ENCODE measurements at regions not wholly inside any gene's neighbourhood (a gene's known extent, or its start where the extent isn't known, plus 50 kb on each side); places are given as distances from the start of the nearest gene placed in this dataset.

- no peak for DNase-seq
These were observed 221.7 kb downstream of the RFC3 start for GRCh38 chr13:34039678-34040077.

DNA sequence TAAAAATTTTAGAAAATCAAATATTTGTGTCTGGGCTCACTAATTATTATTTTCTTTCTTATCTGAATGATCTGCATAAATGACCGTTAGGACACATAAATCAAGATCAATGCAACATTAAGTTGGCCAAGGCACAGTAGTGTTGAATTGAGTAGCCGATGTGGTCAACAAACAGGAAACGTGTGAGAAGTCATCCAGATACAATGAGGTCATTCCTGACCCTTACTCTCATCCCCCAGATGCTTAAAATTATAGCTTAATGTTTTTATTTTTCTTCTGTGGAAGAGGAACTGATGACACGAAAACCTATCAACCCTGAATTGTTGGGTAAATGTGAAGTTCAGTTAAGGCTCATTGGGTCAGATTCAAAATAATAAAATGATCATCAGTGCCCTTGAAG is 222.9 kb downstream of the RFC3 start:
- no peak for DNase-seq

- peak; percentile 43 to 67 (median 51) for DNase-seq
These were observed 226.1 kb downstream of the RFC3 start for GRCh38 chr13:34044041-34044440.

DNA sequence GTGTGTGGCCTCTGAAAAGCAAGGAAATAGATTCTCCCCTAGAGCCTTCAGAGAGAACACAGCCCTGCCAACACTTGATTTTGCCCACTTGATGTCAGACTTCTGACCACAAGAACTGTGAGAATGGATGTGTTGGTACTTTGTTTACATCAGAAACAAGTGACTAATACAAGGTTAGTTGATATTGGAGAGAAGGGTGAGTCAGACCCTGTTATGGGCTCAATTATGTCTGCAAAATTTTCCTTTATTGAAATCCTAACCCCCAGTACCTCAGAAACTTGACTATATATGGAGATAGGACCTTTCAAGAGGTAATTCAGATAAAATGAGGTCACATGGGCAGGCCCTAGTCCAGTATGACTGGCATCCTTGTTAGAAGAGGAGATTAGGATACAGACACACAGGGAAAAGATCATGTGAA is 226.7 kb downstream of the RFC3 start:
- DNase-seq: peak in 1 of 3 donors; percentile 37

- DNase-seq: no peak
These were observed 228.5 kb downstream of the RFC3 start for GRCh38 chr13:34046457-34046856.

DNA sequence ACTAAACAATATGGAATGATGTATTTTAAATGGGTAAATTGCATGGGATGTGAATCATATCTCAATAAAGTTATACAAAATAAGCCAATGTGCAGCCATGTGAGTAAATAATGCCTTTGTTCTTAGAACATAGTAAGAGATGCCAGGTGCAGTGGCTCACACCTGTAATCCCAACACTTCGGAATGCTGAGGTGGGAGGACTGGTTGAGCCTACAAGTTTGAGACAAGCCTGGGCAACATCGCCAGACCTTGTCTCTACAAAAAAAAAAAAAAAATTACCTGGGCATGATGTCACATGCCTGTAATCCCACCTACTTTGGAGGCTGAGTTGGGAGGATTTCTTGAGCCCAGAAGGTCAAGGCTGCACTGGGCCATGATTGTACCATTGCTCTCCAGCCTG is 230.7 kb downstream of the RFC3 start:
- no peak for DNase-seq

DNA sequence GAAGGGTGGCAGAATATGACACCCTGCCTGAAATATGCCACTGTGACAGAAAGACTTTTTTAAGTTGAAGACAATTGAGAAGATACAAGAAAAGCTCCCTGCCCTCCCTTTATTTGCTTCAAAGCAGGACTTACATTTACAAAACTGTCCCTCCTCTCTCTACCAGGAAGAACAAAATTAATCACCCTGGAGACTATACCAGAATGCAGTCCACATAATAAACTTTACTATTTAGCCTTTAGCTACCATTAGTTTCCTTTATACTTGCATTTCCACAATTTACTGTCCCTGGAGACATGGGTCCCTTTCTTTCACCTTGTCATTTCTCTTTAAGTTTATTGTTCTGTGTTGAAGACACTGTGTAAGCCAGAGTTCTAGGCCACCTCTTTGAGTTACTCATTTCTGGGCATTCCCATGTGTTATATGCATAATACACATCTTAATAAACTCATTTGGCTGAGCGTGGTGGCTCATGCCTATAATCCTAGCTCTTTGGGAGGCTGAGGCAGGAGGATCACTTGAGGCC is 238.8 kb downstream of the RFC3 start:
- DNase-seq: no peak

DNA sequence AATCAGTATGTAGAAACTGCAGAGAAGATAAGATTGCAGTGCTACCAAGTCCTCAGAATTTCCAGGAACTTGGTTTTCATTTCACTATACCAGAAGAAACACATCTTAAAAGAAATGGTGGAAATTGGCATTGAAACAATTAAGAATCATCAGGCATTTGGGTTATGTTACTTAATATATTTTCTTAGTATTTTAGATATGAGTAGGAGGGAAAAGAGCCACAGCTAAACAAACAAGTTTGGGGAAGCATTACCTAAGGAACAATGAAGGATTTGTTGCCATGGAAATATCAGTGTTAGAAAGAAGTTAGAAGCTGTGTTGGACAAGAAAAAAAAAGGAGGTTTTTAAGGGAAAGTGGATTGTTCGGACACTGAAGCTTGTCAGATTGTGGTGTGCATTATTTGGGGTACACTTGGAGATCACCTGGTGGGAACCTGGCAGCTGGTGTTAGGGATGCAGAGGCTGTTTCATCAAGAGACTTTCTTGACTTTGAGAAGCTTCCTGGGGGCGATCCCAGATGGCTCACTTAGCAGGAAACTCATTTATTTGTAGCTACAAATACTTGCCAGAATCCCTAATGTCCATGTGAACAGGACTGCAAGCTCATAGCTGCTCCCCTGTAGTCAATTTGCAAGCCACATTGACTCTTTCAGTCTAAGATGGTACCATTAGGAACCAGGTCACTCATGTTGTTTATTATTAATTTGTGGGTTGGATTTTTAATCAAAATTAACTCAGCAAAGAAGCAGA is 246.7 kb downstream of the RFC3 start:
- peak in 1 of 3 donors; percentile 19 for DNase-seq

- DNase-seq: no peak
These were observed 248.0 kb downstream of the RFC3 start for GRCh38 chr13:34065928-34066327.

DNA sequence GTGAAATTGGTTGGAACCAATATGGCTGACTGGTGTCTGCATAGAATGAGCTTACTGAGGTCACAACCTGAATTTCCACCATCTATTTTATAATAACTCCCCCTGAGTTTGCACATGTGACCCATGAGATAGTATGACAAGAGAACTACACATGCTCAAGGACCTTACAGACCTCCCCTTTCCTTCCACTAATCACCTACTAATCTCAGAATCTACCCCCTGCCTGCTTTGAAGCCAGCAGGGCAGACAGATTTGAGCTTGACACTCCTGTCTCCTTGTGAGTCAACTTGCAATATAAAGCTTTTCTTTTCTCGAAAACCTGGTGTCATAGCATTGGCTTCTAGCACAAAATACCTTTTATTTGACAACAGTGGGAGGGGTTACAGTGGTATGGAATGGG is 248.4 kb downstream of the RFC3 start:
- DNase-seq: no peak

GRCh38 chr13:34070006-34070405 is 252.1 kb downstream of the RFC3 start:
- no peak for DNase-seq

- DNase-seq: peak in 1 of 3 donors; percentile 9
These were observed 252.8 kb downstream of the RFC3 start for GRCh38 chr13:34070544-34071303.

DNA sequence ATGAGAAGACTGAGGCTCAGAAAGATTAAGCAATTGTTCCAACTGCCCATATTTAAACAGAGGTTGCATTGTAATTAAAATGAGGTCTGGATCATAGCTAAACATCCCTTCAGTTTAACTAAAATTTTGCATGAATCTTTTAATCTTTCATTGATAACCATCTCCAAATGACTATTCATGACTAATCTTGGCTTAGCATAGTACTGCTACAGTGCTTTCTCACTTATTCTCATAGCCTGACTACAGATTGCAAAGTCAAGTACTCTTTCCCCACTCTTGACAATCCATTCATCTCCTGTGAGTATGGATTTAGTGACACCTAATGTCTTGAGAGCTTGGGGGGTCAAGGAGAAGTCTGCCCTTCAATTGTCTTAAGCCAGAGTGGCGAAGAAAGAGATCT is 258.4 kb downstream of the RFC3 start:
- peak in 1 of 3 donors; percentile 4 for DNase-seq

- DNase-seq: peak; percentile 23 to 63 (median 28)
These were observed 259.2 kb downstream of the RFC3 start for GRCh38 chr13:34076943-34077703.

GRCh38 chr13:34078334-34078999 is 260.5 kb downstream of the RFC3 start:
- DNase-seq: peak in 1 of 3 donors; percentile 9

DNA sequence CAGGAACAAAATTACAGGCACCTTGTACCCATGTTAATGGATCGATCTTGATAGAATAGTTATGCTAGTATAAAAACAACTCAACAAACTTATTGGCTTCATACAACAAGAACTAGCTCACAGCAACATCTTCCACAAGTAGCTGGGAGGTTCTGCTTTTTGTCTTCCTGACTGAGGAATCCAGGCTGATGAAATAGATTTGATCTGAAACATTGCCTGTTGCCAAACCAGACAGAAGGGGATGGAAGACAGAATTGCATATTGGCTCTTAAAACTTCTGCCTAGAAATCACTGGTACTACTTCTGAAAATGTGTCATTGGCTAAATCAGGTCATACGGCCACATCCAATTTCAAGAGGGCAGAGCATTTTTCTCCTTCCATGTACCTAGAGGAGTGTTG is 267.3 kb downstream of the RFC3 start:
- DNase-seq: no peak

- DNase-seq: no peak
These were observed 268.3 kb downstream of the RFC3 start for GRCh38 chr13:34086281-34086680.

GRCh38 chr13:34087791-34088190 is 269.8 kb downstream of the RFC3 start:
- DNase-seq: no peak

DNA sequence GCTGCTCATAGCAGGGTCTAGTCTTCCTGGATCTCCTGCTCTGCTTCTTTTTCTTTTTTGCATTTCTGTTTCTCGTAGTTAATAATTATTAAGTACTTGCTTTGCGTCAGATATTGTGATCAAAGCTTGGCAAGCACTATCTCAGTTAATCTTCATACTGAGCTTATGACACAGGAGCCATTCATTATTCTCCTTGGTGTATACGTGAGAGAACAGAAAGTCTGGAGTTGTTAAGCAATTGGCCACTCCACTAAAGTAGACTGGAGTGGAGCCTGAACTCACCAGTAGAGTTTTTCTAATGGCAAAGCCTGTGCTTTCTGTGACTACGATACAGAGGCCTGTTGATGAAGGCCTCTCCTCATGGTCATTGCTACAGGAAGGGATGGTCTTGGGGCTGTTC is 285.9 kb downstream of the RFC3 start:
- DNase-seq: no peak

GRCh38 chr13:34104853-34105252 is 286.9 kb downstream of the RFC3 start:
- DNase-seq: no peak

DNA sequence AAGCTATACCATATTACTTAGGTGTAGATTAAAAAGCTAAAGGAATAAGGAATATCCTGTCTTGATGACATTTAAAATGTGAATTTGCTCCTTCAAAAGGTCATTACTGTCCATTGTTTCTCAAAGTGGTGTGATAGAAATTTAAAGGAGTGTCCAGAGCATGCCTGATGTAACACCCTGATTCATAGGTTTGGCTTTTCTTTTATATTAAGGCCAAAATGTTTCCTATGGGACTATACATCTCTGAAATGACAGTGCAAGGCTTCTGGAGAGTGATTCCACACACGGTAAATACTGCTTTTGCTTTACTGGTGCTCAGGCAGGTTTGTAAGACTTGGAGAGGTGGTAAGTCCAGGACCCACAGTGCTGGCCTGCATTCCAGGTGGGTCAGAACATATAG is 289.9 kb downstream of the RFC3 start:
- peak in 1 of 3 donors; percentile 5 for DNase-seq

- DNase-seq: no peak
These were observed 290.5 kb downstream of the RFC3 start for GRCh38 chr13:34108410-34108809.
